GM21717 (cell line): ENCODE measurements at regions not wholly inside any gene's neighbourhood (a gene's known extent, or its start where the extent isn't known, plus 50 kb on each side); places are given as distances from the start of the nearest gene placed in this dataset.

Source experiments
- ATAC-seq: cut with Tn5 transposase; IDR thresholded peaks from one replicate; pipeline ENCODE4 v1.9.1; 2021; ENCODE audit warnings: mild to moderate bottlenecking, moderate library complexity; ENCODE audit not compliant: unreplicated experiment

DNA sequence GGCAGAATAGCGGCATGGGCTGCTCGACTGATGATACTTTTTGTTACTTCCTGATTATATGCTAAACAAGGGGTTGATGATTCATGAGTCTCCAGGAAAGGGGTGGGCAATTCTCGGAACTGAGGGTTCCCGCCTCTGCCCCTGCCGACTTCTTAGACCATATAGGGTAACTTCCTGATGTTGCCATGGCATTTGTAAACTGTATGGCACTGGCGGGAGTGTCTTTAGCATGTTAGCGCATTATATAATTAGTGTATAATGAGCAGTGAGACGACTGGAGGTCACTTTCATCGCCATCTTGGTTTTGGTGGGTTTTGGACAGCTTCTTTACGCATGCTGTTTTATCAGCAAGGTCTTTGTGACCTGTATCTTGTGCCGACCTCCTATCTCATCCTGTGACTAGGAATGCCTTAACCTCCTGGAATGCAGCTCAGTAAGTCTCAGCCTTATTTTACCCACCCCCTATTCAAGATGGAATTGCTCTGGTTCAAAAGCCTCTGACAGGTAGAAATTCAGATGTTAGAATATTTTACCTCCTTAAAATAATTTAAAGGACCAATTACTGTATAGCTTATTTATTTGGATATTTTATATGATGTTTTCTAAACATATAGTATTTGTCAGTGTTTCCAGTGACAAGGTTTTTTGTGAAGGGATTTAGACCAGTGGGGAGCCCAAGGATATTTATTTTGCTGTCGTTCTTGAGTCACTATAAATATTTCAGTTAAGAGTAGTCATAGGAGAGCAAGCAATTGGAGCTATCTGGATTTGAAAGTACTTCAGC, 90.1 kb upstream of the PIK3CG start:
- ATAC-seq = no peak

DNA sequence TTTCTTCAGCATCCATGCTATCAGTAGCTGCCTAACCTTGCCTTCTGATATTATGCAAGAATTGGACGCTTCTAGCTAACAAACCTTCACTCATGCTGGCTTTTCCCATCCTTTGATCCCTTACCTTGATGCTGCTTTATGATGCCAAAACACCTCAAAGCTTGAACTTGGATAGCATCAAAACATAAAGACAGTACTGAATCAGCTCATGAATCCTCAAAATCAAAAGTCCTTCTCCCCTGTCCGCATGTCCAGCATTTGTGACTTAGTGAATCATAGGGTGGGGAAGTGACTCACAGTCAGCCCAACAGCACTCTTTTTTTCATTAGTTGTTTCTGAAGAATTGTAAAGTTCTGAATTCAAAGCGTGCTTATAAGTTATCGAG, 89.5 kb upstream of the PIK3CG start:
- ATAC-seq = no peak

DNA sequence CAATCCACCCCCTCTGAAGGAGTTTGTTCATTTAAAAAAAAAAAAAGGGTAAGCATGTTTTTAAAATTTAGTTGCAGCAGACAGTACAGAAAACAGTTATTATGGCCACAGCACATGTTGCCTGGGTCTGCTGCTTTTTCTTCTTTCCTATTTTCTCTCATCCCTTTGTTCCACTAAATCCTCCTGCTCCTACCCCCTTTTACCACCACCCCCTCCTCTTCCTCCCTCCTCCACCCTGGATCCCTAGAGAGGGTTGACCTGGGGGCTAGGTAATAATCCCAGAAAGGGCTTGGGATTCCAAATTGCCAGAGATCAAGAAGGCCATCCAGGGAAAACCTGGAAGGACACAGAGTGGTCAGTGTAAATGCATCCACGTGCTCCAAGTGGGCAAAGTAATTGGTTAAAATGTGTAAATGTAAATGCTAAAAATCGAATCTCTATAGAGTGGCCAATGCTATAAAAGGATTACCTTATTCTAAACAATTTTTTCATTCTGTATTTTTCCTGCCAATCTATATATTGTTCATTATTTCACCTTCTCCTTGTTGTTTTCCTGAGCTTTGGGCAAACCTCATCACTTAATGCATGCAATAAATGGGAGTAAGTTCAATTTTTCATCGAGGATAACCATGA, 89.0 kb upstream of the PIK3CG start:
- no peak for ATAC-seq

DNA sequence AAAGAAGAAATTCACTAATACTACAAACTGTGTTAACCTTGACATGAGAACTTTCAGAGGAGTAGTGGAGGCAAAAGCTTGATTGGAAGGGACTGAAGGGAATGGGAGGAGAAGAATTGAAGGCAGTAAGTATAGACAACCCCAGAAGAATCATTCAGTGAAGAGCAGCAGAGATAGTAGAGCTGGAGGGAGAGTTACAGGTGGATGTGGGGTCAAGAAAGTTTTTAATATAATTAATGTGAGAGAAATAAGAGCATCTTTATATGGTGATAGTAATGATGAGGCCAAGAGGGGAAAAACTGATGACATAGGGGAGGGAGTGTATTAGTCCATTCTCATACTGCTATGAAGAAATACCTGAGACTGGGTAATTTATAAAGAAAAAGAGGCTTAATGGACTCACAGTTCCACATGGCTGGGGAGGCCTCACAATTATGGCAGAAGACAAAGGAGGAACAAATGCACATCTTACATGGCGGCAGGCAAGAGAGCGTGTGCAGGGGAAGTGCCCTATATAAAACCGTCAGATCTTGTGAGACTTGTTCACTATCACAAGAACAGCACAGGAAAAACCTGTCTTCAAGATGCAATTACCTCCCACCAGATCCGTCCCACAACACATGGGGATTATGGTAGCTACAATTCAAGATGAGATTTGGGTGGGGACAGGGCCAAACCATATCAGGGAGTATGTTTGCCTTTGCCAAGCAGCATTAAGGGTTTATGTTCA, 88.3 kb upstream of the PIK3CG start:
- ATAC-seq = no peak

DNA sequence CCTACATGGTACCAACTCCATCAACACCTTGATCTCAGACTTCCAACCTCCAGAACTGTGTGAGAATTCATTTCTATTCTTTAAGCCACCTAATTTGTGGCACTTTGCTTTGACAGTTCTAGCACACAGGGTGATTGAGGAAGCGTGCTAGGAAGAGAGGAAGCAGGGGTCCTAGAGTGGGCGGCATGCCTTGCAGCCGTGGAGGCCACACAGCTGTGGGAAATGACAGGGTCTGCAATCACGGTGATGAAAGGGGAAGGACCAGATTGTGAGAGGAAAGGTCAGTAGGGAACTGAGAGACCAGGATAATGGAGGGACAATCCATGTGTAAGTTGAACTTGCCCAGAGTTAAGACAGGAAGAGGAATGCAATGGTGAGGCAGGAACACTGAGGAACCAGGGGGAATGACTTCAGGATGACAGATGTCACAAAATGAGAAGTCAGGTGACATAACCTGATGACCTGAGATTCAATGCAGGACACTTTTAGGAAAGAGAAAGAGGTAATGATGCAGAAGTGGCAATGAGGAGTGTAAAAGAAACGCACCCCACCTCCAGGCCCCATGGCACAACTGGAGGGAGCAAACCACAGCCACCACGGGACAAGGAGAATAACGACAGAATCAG, 87.3 kb upstream of the PIK3CG start:
- no peak for ATAC-seq

DNA sequence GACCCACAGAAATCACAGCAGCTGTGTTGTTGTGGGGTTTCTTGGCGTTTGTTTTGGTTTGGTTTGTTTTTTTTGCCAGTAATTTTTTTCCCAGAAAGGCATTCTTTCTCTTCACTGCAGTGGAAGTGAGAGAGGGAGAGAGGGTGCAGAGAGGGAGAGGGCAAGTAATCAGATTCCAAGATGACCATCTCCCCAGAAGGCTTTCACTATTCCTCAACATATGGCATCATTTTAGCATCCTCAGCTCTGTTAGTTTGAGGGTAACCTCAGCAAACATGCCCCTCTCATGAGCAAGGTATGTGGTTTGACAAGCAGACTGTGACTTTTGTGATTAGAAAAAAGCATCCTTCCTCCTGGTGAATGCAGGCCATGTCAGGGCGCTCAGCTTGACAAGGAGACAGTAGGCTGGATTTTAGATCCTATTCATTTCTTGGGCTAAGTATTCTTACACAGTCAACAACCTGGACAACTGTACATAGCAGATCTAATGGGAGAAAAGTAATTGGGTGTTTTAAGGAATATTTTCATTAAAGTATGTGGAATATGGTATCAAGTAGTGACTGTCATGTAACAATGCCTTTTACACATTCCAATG, 86.3 kb upstream of the PIK3CG start:
- ATAC-seq = no peak

DNA sequence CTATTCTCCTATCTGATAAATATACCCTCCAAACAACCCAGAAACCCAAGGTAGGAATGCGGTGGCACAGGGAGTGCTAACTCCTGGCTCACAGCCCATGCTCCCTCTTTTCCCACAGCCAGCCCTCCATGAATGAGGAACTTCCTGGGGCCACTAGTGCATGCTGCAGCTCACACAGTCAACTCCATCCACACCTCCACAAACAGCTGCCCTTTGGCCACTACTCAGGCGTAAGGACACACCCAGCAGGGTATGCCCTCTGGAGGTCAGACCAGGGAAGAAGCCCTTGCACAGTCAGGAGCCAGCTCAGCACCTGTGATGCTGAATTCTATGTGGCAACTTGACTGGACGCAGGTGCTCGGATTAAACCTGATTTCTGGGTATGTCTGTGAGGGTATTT, 85.2 kb upstream of the PIK3CG start:
- ATAC-seq = no peak

DNA sequence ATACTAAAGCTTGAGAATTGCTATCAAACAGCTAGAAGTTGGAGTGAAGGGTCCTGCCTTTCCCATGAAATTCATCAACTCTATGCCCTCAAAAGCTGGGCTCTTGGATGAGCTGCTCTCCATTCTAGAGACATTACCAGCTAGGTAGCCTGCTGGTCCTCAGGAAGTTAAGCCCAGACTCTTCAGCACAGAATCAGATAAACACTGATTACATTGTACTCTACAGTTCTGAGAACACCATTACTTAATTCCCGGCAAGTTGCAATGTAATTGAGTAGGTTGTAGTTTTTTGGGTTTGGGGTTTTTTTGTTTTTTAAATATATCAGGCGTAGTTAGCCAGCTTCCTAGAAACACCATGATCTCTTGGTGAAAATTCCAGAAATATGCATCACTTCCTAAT, 84.1 kb upstream of the PIK3CG start:
- ATAC-seq = no peak

DNA sequence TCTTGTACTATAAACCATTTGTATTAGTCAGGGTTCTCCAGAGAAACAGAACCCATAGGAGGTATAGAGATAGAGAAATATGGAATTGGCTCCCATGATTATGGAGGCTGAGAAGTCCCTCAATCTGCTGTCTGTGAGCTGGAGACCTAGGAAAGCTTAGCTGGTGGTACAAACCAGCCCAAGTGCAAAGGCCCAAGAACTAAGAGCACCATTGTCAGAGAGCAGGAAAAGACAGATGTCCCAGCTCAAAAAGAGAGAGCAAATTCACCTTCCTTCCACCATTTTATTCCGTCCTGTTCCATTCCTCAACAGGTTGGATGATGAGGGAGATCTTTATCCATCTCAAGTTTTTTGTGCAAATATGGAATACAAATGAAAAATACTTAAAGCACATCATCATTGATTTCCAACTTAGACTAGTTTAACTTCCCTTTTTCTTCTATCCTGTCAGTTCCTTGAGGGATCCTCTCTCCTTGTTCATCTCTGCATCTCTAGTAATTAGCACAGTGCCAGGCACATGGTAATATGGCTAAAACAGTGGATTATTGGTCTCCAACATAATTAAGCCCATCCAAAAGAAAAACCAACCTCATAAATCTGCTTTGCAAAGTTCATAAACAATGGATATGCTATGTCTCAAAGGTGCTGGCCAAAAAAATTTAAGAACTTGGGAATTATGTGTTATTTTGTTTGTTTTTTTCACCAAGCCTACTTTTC, 83.1 kb upstream of the PIK3CG start:
- no peak for ATAC-seq

DNA sequence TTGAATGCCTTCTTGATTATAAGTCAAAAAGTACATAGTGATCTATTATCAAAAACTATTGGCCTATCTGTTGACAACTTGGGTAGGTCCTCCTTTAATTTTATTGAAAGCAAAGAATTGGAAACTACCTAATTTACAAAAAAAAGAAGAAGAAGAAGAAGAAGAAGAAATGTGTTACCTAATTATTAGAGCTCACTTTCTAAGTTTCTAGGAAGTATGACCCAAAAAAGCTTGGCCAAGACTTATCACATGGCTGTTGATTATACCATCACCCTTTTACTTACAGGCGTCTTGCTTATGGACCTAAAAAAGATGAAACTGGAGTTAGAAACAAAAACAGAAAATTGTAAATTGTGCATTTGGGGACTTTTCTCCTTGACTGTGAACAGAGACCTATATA, 81.8 kb upstream of the PIK3CG start:
- ATAC-seq = no peak

DNA sequence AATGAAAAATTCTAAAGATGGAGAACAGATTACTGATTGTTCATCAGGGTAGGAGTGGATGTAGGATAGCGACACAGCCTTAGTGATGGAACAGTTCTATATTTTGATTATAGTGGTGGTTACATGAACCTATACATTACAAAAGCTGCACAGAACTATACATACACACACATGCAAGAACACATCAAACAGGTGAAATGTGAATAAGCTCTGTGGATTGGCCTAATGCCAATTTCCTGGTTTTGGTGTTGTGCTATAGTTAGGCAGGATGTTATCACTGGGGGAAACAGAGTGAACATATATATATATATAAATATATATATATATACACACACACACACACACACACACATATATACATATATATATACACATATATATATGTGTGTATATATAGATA, 76.4 kb upstream of the PIK3CG start:
- ATAC-seq = no peak

DNA sequence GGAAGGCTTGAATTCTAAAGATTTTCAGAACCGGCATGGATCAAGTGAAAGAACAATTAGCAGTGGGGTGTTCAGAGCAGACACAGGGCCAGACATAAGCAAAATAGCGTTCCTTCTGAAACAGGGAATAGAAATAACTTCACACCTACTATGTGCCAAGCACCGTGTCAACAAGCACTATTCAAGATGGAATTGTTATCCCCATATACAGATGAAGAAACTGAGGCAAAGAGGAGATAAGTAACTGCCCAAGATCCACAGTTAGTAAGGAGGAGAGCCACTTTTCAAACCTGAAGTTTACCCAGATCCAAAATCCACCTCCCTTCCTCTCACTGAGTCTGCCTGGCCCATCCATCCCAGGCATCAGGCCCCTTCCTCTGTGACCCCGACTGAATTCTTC, 73.6 kb upstream of the PIK3CG start:
- no peak for ATAC-seq

DNA sequence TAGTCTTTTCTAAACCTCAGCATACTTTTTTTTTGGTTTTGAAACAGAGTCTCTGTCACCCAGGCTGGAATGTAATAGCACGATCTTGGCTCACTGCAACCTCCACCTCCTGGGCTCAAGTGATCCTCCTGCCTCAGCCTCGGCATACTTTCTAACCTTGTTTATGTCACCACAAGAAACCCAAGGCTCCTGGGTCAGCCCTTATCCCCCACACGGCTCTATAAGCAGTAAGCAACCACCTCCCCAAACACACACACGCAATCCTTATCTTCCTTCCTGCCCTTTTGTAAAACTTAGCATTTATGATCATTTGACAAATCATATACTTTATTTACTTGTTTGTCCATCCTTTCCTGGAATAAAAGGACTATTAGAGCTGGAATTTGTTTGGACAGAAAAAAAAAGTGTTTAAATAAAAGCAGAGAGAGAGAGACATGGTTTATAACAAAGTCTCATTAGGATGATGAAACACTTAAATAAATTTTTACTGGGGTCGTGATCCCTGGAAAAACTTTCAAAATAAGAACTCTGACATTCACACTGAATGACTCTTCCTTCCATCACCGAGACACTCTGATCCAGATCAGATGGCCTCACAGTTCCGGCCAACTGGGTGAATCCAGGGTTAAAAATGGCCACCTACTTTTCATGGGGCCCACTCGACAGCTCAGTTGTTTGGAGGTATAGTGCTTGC, 72.7 kb upstream of the PIK3CG start:
- ATAC-seq = no peak

DNA sequence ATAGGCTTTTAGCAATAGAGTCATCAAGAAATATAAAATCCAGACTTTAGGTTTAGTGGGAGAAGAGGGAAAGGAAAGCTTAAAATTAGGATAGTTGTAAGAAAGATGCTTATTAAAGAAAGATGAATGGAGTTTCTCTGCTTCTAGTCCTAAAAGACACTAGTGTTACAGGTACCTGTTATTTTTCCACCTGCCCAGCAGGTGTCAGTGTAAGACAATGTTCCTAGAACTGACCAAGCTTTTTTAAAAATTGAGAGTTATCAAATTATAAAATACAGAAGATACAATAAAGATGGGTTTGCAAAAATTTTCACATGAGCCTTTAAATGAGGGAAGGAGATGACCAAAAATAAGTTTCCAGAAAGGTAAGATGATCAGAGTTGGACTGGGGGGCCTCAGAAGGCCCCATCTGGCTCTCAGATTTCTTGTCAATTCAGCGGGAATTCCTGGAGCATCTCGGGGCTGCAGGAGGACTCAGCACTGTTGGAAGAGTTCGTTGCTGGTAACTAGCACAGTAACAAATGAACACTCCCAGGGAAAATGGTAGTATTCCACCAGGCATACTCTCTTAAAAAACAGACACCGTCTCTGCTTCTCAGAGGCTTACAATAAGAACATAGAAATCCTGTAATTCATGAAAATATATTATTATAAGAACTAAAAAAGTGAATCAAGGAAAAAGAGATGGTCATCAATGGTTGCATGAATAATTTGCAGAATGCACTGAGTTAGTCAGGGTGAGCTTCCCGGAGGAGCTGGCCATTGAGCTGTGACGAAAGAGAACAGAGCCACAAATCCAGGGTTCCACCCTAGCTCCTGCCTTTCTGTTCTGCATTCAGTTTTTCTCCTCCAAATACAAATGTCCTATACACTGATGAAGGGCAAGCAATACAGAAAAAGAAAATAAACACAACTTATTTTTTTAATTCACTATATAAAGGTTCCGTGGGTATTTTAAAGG, 71.8 kb upstream of the PIK3CG start:
- ATAC-seq = no peak

DNA sequence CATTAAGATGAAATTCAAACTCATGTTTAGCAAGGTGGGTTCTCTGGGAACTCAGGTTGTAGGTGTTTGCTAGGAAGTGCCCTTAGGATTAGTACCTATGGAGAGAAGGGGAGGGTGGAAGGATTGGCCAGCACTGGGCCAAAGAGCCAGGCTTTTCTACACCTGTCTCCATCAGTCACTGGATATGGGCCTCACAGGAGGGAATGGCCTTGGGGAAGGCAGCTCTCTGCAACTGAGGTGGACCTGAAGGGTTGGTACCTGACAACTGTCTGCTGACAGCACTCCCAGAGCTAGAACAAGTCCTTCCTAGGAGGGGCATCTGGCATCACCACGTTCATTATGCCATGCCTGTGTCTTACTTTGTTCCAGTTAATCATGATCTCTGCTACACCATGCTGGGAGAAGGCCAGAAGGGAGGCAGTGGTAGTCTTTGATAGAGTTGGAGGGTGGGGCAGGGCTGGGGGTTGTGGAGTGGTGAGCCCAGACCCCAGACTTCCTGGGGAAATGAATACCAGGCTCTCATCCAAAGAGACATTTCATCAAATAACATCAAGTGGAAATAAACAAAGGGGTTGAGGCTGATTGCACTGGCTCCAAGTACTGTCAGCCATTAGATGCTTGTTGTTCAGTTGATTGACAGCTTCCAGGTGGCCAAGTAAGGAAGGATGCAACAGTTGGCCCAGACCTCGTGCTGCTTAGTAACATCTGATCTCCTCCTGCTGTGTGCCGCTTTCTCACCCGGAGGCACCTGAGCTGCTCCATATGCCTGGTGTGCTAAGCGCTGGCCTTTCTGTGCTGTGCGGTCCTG, 70.6 kb upstream of the PIK3CG start:
- ATAC-seq = no peak

DNA sequence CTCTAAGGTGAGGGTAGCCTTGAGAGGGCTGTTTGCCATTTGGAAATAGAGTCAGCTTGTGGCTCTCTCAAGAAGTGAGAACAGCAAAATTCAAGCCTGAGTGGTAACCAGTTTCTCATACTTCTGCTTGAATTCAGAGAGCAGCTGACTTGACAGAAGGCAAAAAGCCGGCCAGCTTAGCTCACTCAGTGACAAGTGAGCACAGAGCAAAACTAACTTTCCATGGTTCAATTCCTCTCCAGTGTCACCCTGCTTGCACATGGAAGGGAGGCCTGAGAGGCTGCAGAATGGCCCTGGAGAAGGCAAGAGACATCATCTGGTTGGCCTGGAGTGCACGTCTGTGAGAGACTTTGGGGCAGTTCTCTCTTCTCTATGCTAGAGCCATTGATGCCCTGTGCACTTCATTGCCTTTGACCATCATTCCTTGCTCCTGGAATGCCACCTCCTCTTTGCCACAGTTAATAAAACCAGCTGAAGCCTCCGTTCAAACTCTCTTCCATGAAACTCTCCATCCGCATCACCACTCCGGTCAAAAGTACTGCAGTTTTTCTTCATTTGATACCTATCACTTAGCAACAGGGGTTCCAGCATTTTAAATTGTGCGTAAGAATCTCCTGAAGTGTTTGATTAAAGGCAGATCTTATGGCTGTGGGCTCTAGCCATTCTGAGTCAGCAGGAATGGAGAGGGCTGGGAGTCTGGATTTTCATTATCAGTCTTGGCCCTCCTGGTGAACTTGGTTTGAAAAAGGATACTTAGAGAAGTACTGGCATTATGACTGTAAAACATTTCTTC, 69.8 kb upstream of the PIK3CG start:
- no peak for ATAC-seq

DNA sequence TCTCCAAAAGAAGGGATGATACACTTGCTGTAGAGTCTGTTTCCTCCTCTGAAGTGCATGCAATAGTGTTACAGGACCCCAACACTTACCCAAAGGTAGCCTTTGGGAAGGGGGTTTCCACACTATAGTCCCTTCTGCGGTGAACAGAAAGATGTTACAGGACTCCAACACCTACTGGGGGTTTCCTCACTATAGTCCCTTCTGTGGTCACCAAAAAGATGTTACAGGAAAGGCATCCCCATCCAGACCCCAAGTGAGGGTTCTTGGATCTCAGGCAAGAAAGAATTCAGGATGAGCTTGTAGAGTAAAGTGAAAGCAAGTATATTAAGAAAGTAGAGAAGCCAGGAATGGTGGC, 69.2 kb upstream of the PIK3CG start:
- ATAC-seq = peak; percentile 68
